HS-5 (cell line): ENCODE measurements at regions not wholly inside any gene's neighbourhood (a gene's known extent, or its start where the extent isn't known, plus 50 kb on each side); places are given as distances from the start of the nearest gene placed in this dataset.
A peak's percentile ranks its signal among the peaks of the same experiment; 100 is the strongest.

ENCODE experiments used
- DNase-seq: peaks from one replicate; pipeline ENCODE4 v3.0.0-alpha.2; 2012; ENCODE audit warnings: low read depth

DNA sequence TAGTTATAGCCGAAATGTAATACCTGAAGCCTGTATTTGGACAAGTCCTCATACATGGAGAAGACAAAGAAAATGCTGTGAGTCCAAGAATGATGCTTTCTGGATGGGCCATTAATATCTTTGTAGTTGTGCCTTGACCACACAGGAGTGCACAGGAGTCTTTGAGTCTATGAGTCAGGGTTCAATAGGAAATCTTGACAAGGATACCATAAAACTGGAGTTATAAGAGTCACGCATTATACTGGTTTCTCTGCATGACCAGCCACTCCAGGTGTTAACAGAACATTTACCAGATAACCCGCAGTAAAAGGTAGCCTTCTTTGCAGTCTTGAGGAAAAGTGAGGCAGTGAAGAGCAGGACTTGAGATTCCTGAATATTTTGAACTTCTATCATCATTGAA, 464.6 kb upstream of the PKN2 start:
- DNase-seq: no peak

DNA sequence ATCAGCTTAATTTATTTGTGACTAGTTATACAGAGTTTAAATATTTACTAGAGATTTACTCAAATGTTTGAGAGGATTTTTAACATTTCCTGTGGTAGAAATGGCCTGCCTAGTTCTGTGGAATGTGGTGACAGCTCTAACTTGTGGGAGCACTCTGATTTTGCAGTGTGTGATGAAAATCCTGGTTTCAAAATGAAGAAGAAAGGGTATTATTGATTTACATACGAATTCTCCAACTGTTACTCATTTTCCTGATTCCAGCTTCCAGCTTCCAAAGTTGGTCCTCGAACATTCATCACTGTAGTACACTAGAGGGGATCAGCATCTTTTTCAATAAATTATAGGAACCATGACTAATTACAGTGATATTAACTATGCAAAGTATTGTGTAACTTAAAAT, 462.7 kb upstream of the PKN2 start:
- DNase-seq: peak; percentile 38

DNA sequence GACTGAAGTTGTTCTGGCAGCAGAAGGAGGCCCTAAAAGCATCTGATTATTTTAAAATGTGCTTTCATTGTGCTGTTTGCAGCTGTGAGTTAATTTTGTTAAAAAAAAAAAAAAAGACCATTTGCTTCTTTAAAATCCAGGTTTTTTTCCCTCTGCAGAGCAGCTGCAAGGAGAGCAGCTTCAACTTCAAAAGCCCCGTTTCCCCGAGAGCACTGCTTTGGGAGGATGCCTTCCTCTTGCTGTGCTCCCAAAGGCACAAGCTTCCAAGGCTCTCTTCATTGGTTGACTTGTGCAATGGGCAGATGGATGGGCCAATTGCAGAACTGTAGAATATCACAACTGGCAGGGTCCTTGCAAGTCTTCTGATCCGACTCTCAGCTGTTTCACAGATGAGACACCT, 459.2 kb upstream of the PKN2 start:
- DNase-seq: no peak

DNA sequence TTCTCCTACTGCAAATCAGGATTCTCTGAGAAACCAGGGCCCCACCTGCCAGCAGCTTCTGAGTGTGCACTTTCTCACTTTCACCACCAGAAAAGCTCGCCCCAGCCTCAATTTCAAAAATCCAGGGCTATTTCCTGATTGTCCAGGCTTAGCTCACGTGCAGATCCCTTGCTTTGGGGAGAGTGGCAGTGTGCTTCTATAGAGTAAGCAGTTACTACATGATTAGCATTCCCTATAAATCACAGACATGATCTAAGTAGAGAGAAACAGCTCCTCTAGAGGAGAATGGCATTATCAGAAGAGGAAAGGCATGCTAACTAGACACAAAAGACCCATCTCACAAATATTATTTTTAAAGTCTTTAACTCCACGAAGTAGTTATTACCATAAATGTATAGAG, 456.0 kb upstream of the PKN2 start:
- DNase-seq: no peak

DNA sequence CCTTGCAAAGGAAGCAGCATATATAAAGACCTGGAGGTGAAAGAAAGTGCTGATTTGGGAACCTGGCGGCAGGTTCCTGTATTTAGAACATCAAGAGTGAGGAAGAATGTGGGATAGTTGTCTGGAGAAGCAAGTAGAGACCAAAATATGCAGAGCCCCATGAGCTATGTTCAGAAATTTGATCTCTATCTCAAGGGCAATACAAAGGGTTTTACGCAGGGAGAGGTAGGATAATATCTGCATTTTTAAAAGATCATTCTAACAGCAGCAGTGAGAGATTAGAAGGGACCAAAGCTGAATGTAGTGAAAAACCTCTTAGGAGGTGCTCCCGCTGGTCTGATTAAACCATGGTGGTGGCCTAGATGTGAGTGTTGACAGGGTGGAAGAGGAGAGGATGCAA, 453.9 kb upstream of the PKN2 start:
- DNase-seq: no peak

GRCh38 chr1:88237058-88237457, 447.0 kb upstream of the PKN2 start:
- peak; percentile 28 for DNase-seq

- no peak for DNase-seq
Observed at GRCh38 chr1:88239205-88239604, 444.9 kb upstream of the PKN2 start.

- DNase-seq: no peak
Observed at GRCh38 chr1:88247666-88248065, 436.4 kb upstream of the PKN2 start.

DNA sequence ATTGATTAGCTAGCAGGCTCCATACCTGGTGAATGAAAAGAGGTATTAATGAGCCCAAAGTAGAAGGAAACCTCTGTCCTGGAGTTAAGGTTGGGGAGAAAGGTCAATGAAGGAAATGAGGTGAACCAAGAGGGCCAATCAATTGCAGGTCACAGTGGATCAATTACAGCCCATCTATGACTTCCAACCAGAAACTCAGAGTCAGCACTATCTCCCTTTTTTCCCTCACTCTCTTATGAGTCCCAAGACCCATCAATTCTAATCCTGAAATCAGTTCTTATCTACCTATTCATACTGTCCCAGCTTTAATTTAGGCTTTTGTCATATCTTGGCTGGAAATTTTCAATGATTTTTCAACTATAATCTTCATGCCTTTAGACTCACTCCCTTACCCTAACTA, 433.2 kb upstream of the PKN2 start:
- DNase-seq: no peak

- DNase-seq: no peak
Observed at GRCh38 chr1:88252745-88253144, 431.3 kb upstream of the PKN2 start.

- DNase-seq: no peak
Observed at GRCh38 chr1:88265606-88266005, 418.5 kb upstream of the PKN2 start.

DNA sequence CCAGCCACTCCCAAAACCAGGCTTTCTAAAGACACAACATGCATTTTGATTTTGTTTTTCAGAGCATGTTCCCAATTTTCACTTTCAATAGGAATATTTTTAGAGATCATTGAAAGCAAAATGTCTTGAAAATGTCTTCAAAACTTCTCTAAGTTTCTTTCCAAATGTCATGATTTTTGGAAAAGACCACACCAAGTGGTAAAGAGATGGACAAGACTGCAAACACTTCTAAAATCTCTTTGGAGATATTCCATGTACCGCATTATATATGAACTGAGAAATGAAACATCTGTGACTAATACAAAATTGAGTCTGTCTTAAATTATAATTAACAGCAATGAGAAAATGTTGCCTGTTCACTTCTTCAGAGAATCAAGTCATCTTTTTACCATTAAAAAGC, 418.0 kb upstream of the PKN2 start:
- DNase-seq: no peak

- no peak for DNase-seq
Observed at GRCh38 chr1:88272216-88272615, 411.9 kb upstream of the PKN2 start.

DNA sequence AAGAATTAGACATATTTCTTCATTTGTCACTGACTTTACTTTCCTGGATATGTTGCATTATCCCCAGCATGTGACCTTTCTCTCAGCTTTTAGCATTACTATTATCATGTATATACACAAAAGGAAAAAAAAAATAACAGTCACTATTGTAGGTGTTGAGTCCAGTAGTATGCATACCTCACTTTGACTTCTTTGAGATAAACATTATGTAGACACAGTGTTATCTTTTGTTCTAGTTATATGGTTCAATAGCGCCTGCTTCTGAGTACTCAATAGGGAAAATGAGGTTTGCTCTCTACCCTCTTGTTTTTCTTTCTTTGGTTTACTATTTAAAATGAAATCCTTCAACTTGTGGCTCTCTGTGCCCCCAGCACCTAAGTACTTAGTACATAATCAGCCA, 409.6 kb upstream of the PKN2 start:
- no peak for DNase-seq

DNA sequence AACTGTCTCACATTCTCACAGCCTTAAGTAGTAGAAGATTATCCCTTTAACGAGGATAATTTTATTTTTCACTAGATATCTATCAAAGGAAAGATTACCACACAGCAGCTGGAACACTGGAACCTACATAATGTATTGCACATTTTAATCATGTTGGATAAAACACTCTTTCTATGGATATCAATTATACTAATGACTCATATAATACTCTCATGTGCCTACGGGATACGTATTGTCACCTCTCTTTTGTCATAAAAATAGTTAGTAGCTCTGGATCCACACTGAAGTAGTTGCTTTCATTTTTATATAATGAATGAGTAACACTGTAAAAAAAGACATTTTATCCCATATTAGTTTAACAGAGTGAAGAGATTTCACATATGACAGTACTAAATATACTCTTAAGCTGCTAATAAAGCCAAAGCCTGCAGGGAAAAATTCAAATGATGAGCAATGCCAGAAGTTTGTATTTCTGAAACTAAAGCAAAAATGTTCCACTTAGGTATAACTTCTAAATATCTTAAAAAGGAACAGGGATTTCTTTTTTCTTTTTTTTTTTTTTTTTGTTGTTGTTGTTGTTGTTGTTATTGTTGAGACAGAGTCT, 408.7 kb upstream of the PKN2 start:
- no peak for DNase-seq

DNA sequence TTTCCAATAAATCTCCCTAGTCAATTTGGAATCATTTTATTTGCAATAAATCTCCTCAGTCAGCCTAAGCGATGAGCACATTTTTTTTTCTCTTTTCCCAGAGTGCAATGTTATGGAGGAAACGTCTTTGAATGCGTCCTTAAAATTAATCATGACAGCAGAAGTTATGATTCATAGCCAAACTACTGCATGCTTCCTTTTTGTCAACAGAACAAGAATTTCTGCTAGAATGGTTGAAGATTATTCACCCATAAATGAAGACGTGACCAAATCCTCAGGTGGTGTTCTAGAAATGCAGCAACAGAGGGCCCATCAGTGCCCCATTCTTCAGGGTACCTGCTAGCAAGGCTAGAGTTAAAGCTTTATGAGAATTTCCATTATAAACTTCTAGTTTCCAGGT, 407.9 kb upstream of the PKN2 start:
- DNase-seq: peak; percentile 56

- DNase-seq: no peak
Observed at GRCh38 chr1:88284066-88284465, 400.0 kb upstream of the PKN2 start.

- no peak for DNase-seq
Observed at GRCh38 chr1:88284666-88285366, 399.3 kb upstream of the PKN2 start.

DNA sequence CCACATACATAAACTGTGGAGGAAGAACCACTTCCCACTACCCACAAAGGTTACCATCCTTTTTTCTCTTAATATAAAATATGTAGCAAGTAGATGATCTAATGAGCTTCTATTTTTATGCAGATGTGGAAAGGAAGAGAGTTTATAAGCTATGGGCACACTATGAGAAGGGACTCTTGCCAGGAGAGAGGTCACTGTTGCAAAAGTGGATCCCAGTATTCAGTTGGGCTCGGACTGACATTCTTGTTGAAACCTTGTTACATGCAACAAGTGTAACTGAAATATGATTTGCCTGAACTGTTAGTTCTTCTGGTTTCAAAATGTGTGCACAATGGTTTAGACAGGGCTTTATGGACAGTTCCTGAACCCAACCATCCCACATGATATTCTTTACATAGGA, 397.4 kb upstream of the PKN2 start:
- no peak for DNase-seq

DNA sequence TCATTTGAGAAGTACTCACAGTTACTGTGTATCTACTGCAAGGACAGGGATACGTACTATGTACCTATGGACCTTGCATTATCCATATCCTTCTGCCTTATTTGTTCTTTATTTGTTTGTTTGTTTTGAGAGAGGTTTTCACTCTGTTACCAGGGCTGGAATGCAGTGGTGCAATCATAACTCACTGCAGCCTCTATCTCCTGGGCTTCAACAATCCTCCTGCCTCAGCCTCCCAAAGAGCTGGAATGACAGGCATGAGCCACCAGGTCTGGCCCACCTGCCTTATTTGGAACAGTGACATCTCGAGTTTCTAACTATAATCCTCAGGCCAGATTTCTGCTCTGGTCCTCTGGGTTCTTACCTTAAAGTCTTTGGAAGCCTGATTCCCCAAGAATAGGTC, 395.5 kb upstream of the PKN2 start:
- DNase-seq: no peak

- no peak for DNase-seq
Observed at GRCh38 chr1:88289401-88290102, 394.5 kb upstream of the PKN2 start.

DNA sequence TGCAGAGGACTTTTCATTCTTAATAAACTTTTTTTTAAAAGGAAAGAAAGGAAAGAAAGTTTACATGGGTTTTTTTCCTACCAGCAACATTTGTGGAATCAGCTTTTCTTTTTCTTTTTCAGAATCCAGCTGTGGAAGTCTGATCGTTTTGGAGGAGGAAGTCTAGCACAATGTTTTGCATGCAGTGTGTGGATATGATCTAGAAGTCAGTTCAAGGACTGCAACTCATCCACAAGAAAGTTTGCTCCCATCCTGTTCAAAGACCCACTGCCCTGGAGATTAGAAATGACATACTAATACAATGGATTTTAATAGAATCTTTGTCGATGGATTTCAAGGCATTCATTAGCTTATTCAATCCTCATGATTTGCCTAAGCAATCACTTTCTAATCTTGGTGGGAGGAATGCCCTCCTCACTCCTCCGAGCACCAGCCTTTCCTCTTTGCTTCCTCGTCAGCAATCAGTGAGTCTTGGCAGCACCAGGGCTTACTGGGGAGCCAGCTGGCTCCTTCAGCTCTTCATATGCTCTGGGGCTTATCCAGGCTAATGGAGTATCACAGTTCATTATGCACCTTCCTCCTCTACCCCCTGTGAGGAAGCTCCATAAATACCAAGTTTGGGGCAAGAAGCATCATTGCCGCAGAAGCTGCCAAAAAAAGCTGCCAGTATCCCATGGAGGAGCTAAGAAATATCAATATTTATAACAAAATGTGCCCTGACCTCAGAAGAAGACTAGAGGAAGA, 392.3 kb upstream of the PKN2 start:
- no peak for DNase-seq

- DNase-seq: no peak
Observed at GRCh38 chr1:88293691-88294190, 390.3 kb upstream of the PKN2 start.
